Epithelial cell of prostate (primary cell): ENCODE measurements at regions not wholly inside any gene's neighbourhood (a gene's known extent, or its start where the extent isn't known, plus 50 kb on each side); places are given as distances from the start of the nearest gene placed in this dataset.
A peak's percentile ranks its signal among the peaks of the same experiment; 100 is the strongest.

ENCODE experiments used
- DNase-seq: peaks from one replicate; pipeline ENCODE4 v3.0.0-alpha.2; 2011; ENCODE audit warnings: low read depth, low spot score
- H3K27ac ChIP-seq: fragments of 450-650 bp; 2 replicates; pipeline ENCODE4 v1.5.1; 2017; ENCODE audit warnings: mild to moderate bottlenecking

DNA sequence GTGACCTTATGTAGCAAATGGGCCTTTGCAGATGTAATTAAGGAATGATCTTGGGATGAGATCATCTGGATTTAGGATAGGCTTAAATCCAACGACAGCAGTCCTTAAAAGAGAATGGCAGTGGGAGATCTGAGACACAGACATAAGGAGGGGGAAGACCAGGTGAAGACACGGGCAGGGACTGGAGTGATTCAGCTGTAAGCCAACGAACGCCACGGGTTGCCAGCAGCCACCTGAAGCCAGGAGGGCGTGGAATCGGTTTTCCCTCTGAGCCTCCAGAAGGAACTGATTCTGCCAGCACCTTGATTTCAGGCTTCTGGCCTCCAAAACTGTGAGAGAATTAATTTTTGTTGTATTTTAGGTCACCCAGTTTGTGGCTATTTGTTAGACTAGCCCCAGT lies 218.6 kb upstream of the ANKRD55 start:
- DNase-seq: no peak
- no peak overlapping the region for H3K27ac ChIP-seq

DNA sequence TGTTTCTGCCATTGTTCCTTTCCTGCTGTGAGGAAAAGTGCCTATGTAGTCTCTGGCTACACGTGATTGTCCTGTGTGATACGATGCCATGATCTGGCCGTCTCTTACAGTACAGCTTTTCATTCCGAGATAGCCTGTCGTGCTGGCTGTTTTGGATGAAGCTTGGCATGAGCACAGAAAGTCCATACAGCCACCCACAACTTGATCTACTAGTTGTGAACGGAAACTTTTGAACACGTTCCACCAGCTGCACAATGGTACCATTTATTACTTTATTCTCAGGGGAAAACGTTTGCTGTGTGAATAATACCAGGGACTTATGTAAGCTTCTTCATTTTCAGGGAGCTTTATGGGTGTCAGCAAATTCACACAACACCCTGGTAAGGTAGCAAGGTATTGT lies 217.6 kb upstream of the ANKRD55 start:
- DNase-seq: no peak
- no peak overlapping the region for H3K27ac ChIP-seq

DNA sequence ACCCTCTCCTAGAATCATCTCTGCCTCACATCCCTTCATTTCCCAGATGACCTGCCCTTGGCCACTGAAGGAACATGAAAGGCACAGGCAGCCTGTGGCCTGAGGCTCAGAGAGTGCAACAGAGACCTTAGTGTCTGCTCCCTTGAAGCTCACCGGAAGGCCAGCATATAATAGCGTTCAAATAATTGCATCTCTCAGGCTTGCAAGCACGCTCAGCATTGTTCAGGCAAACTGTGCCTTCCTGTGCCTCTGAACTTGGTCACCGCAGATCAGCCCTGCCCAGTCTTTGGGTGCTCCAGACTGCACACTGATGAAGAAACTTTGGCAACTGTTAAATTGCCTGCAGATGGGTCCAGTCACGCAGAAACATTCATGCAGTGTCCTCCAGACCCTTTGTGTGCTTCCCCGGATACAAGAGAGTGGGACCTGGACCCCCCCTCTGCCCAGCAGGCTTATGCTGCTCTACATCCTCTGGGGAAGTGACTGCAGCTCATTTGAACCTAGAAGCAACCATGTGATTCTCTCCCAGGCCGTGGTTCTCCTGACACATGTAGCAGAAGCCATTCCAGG lies 216.0 kb upstream of the ANKRD55 start:
- no peak overlapping the region for H3K27ac ChIP-seq
- DNase-seq: no peak

DNA sequence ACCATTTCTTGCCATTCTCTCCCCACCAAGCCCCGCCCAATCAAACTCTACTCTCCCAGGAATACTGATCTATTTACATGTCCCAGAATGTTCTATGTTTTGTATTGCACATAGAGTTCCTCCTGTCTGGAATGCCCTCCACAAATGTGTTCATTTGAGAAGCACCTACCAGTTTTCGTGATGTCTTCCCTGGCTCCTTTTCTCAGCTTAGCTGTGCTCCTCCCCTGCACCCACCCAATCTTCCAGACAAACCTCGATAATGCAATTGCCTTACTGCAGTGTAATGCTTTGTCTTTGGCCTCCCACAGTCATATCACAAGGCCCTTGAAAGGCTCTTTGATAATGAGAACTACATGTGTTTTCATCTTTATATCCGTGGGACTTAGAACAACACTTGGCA lies 214.5 kb upstream of the ANKRD55 start:
- H3K27ac ChIP-seq: no peak overlapping the region
- no peak for DNase-seq

DNA sequence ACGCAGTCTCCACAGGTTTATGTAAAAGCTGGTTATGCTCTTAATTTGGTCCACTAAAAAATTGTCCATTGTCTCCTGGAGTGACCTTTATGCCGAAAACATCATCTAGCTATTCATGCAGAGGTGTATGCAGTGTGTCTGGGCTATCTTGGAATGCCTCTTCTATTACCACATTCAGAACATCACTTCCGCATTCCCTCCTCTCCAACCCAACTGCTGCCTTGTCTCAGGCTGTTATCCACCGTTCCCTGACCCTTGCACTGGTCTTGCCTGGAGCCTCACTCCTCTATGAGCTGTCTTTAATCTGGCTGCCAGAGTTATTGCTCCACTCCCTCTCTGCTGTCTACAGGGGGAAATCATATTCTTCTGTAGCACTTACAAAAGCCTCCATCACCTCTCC lies 214.1 kb upstream of the ANKRD55 start:
- DNase-seq: no peak

DNA sequence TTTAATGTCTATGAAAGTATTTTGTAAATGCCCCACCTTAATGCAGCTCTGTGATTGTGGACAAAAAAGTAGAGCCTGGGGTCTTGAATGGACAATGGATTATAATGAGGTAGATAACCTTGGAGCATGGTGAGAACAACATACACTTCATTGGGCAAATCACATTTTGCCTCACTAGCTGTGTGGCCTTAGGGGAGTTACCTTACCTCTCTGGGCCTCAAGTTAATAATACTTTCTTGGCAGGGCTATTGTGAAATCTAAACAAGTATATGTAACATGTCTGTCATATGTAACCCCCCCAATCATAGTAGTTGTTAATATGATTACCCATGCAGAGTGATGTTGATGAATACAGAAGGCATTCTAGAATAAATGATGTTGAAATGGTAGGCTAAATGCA lies 213.6 kb upstream of the ANKRD55 start:
- no peak for DNase-seq
- H3K27ac ChIP-seq: no peak overlapping the region

More for the DNA sequence above, 214.1 kb upstream of the ANKRD55 start:
- no peak overlapping the region for H3K27ac ChIP-seq

DNA sequence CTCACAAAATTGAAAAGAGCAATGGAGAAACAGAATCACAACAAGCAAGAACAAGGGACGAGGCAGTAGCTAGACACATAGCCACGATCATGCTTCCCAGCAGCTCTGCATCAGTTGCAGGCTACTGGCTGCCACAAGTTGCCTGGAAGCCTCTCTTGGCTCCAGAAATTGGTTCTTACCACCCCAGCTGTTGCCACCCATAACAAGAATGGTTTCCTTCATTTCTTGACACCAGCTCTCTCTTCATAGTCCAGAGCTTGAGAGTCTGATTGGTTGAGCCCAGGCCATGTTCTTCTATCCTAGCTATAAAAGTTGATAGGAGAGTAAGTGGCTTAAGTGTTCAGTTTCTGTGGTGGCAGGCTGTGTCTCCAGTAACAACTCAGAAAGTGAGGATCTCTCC lies 210.7 kb upstream of the ANKRD55 start:
- DNase-seq: no peak
- no peak overlapping the region for H3K27ac ChIP-seq

DNA sequence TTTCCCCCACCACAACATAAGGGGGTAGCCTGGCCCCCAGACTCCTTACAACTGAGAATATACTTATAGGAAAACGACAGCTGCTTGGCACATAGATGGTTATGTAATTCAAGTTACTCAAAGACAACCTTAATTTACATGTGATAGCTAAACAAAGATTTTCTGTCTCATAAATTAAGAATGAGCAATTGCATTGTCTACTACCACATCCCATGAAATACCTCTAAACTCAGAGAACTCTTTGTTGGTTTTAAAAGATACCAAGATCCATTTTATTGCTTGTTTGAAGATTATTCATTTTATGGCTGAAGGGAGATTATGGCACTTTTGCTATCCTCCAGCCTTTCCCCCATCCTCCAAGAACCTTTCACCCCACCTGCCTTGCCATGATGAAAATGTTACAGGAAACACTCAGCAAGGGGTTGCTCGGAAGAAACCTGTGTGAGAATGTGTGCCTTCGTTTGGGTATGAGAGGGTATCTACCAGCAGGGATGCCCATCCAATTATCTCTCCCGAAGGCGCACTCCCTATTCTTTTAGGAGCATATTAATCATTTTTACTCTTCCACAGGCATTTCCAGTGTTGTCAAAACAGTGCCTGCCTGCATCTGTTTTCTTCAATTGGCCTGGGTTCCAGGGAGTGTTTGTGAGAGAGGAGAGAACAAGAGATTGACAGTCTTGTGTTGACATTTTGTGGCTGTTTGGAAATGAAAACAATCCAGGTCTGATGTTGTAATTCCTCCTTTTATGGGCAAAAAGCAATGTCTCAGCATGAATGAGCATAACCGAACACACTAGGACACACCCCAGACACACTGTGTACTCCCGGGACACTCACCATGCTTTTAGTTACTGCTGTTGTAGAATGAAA lies 208.0 kb upstream of the ANKRD55 start:
- peak; percentile 68 for DNase-seq
- H3K27ac ChIP-seq: peak overlapping the region; percentile 9

DNA sequence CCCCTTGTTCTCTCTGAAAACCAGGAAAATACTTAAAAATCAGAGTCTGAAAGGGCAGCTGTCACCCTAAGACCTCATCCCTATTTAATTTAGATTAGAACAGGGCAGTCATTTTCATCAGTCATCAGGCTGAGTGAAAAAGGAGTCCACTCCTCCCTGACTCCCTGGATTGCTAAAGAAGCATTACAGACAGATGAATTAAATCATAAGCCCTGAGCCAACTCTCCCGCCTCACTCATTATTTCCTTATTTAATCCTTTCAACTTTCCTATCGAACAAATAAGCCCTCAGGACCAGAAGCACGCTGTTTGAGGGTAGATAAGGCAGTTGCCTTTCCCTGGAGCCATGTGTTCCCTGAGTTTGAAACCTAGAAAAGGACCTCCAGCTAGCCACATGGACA lies 201.9 kb upstream of the ANKRD55 start:
- H3K27ac ChIP-seq: no peak overlapping the region
- no peak for DNase-seq

DNA sequence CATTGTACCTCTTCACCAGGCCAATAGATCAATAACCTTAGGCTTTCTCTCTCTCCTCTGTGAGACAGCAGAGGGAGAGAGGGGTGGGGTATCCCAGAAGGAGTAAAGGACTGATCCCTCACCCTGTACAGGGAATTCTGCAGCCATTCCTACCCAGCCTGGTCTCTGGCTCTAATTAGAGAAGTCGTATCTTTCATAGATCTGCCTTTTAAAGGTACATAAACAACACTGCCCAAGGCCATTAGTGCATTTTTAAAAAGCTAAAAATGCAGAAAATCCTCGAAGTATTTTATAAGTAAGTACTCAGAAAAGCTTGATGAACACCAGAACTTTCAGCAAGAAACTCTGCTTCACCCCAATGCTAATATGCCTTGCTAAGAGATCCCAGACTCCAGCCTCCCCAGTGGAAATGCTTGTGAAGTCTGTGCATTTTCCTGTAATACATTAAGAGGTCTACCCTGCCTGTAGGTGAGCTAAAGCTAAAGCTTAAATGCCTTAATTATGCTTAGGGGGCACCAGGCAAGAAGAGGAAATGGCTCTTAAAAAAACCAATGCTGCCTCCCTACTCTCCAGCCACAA lies 200.0 kb upstream of the ANKRD55 start:
- no peak for DNase-seq
- no peak overlapping the region for H3K27ac ChIP-seq

DNA sequence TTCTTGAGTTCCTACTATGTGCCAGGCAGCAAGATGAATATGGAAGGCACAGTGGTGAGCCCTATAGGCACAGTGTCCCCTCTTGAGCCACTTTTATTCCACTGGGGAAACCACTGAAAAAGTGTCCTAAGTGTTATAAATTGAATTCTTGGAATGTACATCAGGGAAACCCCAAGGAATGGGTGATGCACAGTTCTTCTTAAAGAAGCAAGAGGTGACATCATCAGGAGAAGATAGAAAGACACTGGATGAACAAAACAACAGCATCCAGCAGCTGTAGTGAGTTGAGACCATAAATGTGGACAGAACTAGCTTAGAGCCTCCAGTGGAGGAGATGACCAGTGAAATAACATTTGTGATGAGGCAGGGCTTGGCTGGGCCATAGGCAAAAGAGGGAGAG lies 199.2 kb upstream of the ANKRD55 start:
- H3K27ac ChIP-seq: no peak overlapping the region
- no peak for DNase-seq

DNA sequence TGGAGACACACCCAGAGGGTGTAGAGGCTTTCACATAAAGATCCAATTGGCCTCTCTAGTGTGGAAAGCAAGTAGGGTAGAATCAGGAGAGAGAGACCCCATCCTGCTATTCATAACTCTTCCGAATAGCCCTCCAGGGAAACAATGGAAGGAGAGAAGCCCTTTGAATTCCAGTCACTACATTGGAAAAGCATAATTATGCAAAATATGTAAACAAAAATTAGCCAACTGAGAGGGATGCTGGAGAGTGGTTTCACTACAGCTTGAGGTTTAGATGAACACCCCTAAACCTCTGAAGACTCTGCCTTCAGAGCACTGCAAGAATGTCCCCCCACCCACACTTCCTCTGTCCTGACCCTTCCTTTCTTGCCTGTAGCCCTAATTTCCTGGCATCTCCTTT lies 197.3 kb upstream of the ANKRD55 start:
- H3K27ac ChIP-seq: no peak overlapping the region
- no peak for DNase-seq

DNA sequence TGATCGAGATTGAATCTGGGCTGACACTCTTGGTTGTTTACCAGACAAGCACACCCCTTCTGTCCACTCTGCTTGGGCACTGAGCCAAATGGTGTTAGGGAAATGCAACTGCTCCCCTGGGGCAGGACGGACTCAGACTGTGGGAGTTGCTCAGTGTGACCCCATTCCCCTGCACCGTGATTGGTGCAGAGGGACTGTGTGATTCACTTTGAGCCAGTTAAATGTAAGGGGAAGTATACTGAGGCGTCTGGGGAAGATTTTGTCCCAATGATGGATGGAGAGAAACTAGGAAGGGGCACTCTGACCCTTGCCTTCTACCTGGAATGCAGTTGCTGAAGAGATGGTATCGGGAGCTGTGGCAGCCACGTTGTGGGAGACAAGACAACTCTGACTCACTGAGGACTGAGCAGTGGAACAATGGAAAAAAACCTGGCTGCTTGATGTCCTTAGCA lies 196.0 kb upstream of the ANKRD55 start:
- no peak for DNase-seq
- H3K27ac ChIP-seq: no peak overlapping the region

DNA sequence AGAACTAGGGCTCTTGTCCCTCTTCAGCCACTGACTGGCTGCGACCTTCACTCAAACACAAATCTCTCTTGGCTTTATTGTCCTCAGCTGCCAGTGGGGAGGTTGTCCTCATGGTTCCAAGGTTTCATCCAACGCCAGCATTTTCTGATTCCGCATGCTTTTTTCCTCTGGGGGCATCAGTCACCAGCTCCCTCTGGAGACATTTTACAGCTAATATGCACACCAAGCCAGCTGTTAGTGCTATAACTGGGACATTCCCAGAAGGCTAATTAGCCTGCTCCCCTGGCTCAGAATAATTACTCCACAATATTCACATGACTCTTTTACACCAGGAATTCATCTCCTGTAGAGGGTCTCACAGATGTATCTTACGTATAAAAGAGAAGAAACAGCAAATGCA lies 193.6 kb upstream of the ANKRD55 start:
- no peak overlapping the region for H3K27ac ChIP-seq
- no peak for DNase-seq

DNA sequence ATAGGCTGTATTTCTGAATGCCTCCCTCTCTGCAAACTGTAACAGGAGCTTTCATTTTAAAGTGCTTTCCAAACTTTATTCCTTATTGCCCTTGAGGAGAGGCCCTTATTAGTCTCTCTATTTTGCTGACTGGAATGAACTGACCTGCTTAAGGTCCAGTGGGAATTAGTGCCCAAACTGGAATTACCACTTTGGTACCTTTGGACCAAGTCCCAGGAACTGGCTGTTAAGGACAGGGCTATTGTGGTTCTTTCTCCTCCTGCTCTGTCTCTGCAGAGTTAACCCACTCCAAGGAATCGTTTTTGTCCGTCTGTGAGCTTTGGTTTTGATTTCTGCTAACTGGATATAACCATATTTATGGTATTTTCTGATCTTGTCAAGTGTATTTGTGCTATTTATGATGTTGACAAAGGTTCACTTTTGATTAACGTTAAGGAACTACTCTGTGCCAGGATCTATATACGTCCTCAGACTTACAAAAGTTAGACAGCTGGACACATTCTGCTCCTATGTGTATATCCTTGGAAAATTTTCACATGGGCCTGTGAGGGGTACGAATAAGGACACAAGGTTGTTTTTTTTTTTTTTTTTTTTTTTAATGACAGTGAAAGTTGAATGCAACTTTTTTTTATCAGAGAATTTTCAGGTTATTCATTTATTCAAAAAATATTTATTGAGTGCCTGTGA lies 189.1 kb upstream of the ANKRD55 start:
- H3K27ac ChIP-seq: no peak overlapping the region
- no peak for DNase-seq

DNA sequence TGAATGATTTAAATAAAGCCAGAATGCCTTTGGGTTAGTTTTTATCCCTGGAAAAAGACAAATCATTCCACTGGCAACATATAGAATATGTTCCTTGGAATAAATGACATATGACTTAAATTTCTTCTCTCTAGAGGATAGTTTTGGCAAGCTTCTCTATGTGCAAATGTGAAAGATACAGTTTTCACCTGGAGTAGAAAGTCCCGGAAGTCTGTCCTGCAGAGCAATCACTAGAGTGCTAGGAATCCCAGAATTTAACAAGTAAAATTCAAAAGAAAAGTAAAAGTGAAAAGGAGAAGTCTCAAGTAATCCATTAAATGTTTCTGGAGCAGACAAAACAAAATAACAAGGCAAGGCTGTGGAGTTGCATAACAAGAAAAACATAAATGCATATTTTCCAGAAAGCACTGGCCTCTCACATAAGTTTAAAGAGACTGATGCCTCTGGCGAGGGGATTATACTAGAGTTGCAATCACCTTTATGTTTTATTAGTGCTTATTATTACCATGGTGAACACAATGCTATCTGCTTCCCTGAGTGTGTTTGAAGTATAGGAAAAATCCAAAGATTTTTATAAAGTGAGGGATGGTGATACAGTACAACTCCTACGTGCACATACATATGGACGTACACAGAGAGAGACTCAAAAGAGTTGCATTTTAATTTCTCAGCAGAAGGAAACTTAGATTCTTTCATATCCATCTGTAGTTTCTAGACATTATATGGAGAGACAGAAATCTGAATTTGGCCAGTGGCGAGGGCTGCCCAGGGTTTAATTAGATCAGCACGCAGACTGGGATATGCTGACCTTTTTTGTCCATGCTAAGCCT lies 188.3 kb upstream of the ANKRD55 start:
- no peak for DNase-seq
- H3K27ac ChIP-seq: no peak overlapping the region

DNA sequence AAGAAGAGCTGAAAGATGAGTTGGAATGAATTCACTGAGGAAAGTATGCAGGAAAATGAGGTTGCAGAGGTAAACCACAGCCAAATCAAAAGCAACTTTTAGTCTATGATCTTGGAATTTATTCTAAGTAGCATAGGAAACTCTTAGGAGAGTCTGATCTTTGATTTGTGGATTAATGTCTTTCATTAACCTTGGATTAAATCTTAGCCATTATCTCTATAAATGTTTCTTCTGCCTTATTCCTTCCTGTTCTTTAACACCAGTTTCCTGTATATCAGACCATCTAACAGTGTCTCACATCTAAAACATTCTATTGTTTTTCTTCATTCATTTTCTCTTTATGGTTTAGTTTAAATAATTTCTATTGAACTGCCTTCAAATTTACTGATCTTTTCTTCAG lies 187.2 kb upstream of the ANKRD55 start:
- H3K27ac ChIP-seq: no peak overlapping the region
- no peak for DNase-seq

DNA sequence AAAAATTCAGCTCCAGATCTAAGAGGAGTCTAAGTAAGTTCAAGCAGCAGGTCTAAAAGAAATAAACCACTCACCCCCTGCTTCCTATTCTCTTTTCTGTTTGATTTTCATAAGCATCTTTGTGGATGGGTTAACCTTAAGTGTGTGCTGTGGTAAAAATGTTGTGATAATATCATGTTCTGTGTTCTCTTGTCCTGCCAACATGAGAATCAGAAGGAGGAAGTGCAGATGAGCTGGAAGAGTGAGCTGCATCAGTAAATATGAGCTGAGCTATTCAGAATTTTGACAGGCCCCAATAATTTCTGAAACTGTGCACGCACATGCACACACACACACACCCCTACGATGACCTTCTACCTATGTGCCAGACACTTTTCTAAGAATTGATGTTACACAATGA lies 186.5 kb upstream of the ANKRD55 start:
- H3K27ac ChIP-seq: no peak overlapping the region
- DNase-seq: no peak

DNA sequence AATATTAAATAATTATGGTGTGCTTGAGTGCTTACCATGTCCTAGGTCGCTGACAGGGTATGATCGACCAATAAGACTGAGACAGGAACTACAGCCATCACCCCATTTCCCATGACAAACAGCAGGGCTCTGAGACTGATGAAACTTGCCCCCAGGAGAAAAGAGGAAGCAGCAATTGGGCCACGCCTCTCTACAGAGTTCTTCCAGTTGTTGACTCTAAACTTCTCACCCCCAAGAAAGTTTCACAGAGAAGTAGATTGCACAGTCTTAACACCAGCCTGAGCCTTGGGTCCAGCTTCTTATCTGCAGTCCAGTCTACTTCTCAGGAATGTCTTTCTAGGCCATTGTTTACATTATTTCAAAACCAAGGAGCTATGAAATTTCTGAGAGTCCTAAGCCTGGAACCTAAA lies 182.2 kb upstream of the ANKRD55 start:
- H3K27ac ChIP-seq: no peak overlapping the region

DNA sequence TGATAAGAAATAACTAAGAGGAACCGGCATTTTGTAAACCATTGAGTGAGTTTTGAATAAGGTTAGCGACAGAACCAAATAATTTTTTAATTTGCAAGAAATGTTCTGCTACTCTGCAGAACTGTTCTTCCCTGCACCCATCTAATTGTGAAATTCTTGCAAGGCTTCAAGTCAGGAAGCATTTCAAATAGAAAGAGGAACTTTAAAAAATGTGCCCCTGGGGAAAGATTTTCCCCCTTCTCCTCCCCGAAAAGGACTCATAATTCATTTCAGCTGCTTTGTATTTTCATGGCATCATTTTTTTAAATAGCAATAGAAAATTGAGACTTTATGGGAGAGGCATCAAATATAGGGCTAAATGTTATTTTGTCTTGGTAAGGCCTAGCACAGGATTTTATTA lies 180.9 kb upstream of the ANKRD55 start:
- no peak for DNase-seq

More for the DNA sequence above, 182.2 kb upstream of the ANKRD55 start:
- no peak for DNase-seq

More for the DNA sequence above, 180.9 kb upstream of the ANKRD55 start:
- H3K27ac ChIP-seq: no peak overlapping the region
